NCI-H2171 treated with DMSO at 0.1 percent for 48 hours (cell line): ENCODE measurements at regions not wholly inside any gene's neighbourhood (a gene's known extent, or its start where the extent isn't known, plus 50 kb on each side); places are given as distances from the start of the nearest gene placed in this dataset.
A peak's percentile ranks its signal among the peaks of the same experiment; 100 is the strongest.

ENCODE experiments used
- DNase-seq: peaks from one replicate; lab custom pipeline; 2025; lab: John Stamatoyannopoulos, UW

DNA sequence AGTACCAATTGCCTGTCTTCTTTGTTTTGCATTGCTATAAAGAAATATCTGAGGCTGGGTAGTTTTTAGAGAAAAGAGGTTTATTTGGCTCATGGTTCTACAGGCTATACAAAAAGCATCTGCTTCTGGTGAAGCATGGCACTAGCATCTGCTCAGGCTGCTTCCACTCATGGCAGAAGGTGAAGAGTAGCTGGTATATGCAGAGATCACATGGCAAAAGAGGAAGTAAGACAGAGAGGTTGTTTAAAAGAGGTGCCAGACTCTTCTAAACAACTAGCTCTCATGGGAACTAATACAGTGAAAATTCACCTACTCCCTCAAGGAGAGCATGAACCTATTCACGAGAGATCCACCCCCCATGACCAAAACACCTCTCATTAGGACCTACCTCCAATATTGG, 56.7 kb upstream of the GUCA2B start:
- DNase-seq, result no peak

DNA sequence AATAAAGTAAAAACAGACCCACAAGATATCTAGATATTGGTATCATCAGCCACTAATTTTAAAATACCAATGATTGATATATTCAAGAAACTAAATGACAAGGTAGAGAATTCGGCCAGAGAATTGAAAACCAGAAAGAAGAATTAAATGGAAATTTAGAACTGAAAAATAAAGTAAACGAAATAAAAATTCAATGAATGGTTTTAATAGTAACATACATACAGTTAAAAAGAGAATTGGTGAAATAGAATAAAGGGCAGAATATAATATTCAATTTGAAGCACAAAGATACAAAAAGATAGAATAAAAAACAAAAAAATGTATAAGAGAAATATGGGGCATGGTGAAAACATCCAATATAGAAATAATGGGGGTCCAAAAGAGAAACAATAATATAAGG, 64.0 kb upstream of the GUCA2B start:
- DNase-seq, result no peak

DNA sequence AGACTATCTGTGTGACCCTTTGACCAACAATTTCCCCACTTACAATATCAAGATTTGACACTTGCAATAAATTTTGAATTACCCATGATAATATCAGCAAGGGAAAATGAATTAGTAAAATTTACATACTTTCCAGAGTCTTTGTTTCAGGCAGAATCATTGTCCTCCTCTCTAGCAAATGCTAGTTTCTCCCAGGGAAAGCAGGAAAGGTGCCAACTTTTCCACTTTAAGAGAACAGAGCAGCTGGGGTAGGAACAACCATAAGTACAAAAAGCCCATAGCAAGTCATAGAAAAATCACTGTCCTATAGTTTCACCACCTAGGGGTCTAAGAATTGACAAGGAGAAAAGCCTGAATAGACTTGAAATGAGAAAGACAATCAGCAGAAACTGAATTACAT, 67.1 kb upstream of the GUCA2B start:
- DNase-seq, result no peak

DNA sequence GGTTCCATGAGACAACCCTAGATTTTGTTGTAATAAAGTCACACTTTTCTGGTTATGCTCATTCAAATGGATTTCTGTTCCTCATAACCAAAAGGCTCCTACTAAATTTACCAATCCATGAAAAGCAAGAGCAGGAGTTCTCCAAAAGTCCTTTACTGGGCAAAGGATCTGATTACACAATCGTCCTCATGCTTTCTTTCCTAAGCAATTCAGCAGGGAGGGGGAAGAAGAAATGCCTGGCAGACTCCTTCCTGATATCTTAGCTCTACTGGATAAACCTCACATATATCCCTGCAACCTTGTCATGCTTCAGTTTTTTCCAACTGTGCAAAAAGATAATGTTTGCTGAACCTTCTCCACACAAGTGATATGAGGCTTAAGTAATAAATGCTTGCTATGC, 67.6 kb upstream of the GUCA2B start:
- DNase-seq, result no peak

DNA sequence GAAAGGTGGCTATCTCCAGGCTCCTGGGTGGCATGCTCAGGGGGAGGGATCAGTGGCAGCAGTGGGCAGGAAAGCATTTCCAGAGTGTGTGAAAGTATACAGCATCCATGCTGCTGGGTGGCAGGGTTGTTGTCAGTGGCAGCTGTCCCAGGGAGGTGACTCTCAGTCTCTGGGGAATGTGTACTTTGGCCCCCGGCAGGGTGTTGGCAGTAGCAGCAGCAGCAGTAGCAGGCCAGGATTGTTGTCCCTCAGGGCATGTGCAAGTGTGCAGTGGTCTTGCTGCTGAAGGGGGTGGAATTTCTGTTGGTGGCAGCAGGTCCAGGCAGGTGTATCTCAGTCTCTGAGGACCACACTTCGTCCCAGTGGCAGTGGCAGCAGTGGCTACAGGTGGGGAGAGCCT, 71.7 kb upstream of the GUCA2B start:
- no peak for DNase-seq

DNA sequence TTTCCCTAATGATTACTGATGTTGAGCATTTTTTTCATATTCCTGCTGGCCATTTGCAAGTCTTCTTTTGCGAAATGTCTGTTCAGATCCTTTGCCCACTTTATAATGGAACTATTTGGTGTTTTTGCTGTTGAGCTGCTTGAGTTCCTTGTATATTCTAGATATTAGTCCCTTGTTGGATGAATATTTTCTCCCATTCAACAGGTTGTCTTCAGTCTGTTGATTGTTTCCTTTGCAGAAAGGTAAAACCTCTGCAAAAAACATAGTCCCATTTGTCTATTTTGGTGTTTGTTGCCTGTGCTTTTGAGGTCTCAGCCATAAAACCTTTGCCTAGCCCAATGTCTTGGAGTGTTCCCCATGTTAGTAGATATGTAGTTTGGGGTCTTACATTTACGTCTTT, 78.0 kb upstream of the GUCA2B start:
- no peak for DNase-seq

DNA sequence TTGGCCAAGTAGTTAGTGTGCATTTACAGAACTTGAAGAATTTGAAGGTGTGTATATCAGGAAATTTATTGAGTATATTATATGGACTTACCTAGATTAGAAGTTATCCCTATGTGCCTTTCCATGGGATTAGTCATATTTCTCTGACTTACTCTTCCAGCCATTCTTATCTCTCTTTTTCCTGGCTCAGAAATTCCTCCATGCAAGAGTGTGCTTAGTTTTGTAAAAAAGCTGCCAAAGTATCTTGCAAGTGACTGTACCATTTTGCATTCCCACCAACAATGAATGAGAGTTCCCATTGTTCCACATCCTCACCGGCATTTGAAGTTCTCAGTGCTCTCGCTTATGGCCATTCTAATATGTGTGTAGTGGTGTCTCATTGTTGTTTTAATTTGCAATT, 82.2 kb upstream of the GUCA2B start:
- DNase-seq, result no peak

DNA sequence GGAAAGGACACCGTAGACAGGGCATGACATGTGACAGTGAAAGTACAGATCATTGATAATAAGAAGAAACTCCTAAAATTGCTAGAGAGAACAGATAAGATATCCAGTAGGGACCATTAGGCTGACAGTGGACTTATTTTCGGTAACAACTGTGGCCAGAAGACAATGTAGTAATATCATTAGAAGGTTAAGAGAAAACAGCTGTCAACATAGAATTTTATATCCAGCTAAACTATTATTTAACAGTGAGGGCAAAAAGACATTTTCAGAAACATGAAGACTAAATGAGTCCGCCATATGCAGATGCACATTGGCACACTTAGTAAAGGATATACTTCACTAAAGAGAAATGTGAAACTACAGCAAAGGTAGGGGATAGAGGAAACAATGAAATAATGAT, 95.4 kb upstream of the GUCA2B start:
- no peak for DNase-seq

DNA sequence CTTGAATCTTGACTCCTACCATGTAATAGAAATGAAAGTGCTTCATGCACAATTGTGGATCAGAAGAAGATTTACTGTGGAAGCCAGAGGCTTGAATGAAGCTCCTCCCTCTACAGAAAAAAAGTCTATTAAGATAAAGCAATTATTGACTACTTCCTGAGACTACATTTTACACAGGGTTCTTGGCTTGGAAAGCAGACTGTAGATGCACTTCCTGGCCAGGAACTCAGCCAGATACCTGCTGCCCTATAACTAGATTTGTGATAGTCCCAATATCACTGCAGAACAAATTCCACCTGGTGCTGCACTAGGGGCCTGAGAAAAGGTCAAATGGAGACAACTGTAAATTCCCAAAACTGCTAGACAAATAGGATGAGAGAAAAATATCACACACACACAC, 96.8 kb upstream of the GUCA2B start:
- DNase-seq, result no peak

DNA sequence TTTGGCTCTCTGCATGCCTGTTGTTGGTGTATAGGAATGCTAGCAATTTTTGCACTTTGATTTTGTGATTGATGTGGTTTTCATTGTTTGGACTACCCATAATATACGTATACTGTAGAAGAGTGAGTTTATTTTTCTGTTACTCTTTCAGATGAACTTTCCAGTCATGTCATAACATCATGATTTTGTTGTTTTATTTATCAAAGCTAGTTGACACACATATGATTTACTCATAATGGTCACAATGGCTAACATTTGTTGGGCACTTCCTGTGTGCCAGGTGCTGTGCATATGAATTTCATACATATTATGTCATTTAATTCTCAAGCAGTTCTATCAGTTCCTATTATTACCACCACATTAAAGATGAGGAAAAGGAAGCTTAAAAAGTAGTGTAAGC, 98.1 kb upstream of the GUCA2B start:
- DNase-seq, result no peak

DNA sequence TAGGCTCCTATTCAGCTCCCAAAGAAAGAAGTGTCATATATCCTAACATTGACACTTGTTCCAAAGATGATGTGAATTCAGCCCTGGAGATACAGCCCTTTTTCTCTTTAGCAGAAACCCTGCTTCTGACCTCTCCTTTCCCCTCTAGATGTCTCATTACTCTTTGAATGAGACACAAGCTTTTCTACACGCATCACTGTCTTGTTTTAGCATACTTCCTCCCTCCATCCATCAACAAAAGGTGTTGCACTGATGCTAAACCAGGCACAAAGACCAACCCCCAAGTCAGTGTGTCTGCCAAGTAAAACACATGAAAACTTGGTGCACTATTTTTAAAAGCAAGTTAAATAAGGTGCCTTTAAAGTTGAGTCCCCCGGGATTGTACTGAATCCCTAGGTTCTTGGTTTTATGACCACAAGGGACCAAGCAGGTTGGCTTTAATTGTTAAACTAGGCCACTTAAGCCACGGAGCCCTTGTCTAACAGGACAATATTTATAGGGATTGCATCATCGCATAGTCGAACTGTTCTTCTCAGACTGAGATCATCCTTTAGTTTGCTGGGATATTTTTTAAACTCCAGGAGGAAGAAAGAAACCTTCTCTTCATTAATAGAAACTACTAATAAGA, 101.0 kb upstream of the GUCA2B start:
- DNase-seq, result no peak

DNA sequence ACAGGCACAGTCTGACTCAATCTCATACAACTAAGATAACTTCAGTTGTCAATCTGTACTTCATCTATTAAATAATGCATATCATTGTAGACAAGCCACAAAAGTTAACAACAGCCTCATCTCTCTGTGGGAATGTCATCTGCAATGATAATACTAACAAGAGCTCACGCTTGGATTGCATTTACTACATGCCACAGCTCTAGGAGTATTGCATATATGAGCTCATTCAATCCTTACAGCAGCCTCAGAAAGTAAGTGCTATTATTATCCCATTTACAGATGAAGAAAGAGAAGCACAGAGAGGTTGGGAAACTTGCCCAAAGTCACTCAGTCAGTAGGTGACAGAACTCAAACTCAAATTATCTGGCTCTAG, 105.7 kb upstream of the GUCA2B start:
- no peak for DNase-seq

DNA sequence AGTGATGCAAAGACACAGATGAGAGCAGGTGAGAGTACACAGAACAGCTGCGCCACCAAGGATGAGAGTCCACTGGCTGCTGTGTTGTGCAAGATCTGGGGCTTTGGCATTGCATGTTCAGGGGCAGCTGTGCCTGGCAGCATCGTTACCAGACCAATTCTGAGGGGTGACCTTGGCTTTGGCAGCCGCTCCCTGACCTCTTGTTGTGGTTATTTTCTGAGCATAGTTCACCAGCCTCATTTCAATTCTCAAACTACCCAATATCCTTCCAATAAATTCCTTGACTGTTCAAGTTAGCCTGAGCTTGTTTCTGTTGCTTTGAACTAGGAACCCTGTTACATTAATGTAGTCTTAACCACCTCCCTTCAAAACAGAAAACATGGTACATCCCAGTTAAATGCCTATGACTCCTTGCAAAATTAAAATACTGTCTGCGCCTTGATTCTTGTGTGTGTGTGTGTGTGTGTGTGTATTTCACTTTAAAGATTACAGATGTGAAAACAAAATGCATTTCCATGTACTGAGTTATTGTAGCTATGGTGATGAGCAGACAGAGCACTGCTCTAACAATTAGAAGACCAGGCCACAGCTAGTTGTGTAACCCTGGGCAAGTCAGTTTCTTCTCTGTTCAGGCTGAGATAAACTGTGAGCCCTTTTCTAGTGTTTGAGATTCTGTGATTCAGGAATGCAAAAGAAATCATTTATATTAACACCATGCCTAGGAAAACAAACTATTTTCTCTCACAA, 106.3 kb upstream of the GUCA2B start:
- peak; percentile 92 for DNase-seq

DNA sequence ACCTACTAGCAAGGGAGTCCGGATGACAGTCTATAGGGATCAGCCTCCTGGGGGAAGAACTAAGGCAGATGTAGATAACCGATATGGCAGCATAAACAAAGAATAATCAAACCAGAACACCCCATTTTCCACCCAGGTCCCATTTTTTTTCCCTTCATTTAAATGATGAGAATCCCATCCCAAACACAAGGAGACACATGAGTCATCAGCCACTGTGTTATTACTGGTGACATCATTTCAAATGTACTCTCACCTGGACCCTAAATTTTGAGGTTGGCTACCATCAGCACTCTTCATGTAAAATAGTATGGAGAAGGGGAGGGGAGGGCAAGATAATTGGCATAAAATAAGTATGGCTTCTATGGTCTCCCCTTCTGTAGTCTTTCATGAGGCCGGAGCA, 108.9 kb upstream of the GUCA2B start:
- no peak for DNase-seq

DNA sequence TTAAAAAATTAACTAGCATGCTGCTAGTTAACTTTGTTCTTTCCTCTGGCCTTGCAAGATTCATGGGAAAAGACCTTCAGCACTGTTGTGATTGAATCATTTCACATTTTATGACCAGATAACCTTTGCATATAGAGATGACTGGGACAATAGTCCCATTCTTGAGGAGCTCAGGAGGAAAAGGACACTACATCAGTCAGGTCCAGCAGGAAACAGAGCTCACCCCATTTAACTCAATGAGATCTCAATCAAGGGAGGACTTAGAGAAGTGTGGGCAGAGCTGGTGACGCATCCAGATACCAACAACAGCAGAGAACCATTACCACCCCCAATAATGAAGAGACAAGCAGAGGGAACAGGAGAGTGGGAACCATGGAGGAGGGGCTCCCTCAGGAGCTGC, 109.4 kb upstream of the GUCA2B start:
- DNase-seq, result no peak

DNA sequence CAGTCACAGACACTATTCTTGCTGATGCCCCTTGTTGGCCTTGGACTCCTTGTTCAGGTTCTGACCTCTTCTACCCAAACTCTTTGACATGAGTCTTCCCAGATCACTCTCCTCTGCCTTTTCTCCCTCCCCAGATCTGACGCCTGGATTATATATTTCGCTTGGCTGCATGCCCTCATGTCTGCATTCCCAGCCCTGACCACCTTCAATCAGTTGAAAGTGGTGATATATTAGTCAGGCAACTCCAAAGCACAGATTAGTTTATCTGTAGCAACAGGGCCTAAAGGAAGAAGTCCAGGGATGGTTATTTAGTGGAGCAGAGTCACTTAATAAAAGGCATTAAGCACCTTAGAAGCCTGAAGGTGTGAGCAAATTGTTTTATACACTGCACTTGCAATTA, 110.0 kb upstream of the GUCA2B start:
- no peak for DNase-seq

DNA sequence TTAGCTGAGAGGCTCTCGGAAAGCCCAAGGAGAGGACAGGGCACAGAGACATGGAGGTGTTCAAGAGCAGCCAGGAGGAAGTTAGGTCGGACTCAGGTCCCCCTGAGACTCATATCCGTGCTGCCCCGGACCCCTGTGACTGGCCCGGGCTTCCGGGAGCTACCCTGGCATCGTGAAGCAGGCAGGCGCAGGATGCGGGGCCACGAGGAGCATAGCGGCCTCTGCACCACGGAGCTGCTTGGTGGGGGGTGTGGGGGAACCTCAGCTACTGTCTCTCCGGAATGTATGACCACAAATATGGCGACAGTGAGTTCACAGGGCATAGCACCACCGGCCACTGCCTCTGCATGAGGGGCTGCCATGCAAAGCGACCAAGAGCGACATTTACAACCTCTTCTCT, 112.2 kb upstream of the GUCA2B start:
- DNase-seq, result no peak

DNA sequence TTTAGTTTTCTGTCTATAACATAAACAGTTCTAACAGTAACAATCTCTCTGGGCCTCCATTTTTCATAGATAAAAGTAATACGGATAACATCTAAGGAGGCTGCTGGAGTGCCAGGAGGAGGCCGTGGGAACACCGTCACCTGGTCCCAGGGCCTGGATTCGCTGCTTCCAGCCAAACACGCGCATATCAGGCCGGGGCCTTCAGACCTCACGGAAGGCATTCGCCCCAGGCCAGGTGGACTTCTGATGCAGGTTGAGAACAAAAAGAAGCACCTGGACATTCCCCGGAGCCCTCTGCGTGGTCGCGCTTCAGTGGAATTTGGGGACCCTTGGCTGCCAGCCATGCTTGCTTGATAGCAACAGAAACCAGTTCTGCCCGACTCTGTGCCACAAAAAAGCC, 113.1 kb upstream of the GUCA2B start:
- no peak for DNase-seq

DNA sequence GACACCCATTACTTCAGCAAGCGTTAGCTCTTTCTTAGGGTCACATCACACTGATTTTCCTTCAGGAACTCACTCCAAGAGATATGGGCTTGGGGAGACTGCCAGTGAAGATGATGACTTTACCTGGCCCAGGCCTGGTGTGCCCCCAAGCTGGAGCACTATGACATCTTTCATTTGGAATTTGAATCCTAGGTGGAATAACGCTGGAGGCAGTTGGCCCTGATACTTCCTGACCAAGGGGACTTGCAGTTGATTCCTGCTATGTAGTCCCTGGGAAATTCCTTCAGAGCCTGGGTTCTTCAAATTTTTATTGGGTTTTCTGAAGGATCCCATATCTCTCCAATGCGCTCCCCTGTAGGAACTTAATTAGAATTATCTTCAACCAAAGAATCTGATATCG, 114.9 kb upstream of the GUCA2B start:
- DNase-seq, result no peak

DNA sequence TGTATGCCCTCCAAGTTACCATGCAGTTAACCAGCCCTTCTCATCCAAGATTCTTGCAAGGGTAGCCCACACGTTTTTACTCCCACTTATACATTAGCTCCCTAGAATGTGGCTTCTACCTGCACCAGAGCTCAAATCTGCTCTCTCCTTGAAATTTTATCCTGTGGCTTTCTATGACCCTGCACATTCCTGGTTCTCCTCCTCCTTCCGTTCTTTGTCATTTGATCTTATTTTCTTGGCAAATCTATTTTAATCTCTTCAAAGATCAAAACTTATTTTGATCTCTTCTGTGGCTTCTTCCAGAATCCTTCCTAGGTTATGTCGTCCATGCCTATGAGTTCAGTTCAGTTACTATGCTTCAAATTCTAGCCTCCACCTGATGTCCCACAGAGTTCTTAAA, 115.6 kb upstream of the GUCA2B start:
- no peak for DNase-seq

DNA sequence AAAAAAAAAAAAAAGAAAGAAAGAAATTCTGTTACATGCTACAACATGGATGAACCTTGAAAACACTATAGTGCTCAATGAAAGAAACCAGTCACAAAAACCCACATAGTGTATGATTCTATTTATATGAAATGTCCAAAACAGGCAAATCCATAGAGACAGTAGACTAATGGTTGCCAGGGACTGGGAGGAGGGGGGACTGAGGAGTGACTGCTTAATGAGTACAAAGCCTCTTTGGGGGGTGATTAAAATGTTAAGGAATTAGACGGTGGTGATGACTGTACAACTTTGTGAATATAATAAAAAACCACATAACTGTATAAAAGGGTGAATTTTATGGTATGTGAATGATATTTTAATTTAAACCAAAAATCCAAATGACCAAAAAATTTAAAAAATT, 116.0 kb upstream of the GUCA2B start:
- DNase-seq, result no peak

DNA sequence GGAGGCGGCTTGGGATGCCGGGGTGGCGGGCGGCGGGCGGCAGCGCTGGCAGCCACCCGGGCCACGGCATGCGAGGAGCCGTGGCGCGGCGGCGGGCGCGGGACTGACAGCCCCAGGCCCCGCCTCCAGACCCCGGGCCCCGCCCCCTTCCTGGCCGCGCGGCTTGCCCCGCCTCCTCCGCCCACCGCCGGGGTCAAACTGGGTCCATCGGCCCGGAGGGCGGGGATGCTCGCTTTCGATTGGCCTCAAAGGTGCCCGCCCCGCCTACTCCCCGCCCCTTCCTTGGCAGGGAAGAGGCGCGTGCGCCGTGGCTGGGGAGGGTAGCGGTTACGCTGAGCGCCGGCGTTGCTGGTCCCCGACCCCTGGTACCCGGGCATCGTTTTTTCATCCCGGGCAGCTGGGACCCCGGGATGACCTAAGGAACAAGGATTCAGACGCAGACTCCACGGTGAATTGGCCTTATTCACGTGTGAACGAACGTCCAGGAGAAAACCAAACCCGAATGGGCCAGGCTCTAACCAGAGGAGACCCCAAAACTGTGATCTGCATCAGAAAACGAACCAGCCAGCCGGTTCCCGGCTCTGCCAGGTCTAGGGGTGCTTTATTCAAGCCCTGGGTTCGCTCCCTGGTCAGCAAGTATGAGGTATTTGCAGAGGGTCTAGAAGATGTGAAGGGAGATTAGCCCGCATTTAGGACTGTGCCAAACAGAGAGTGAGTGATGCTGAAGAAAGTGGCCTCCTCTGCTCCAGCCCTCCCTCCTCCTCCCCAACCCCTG, 117.2 kb upstream of the GUCA2B start:
- DNase-seq, result peak; percentile 89

DNA sequence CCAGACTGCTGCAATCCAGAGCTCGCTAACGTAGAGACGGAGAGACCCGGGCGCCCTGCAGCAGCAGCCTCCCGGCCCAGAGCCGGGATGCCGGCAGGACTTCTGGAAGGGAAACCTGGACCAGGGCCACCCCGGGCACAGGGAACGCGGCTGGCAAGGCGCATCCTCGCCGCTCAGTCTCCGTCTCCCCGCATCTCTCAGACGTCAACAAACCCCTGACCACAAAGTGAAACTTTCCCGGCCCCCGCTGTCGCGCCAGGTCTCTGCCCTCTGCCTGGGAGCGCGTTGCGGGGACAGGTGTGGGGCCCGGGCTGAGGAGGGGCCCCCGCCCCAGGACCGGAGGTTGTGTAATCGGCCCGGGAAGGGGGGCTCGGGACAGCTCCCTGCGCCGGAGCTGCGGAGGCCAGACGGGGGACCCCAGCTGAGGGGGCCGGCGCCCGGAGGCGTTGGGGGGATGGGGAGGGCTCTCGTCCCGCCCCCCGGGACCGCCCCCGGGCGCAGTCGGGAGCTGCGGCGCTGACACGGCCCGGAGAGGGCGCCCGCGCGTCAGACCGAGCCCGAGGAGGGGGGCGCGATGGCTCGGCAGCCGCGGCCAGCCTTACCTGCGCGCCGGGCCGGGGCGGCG, 116.6 kb upstream of the HIVEP3 start:
- peak; percentile 58 for DNase-seq
